Neural progenitor cell (in vitro differentiated cells): ENCODE measurements at regions not wholly inside any gene's neighbourhood (a gene's known extent, or its start where the extent isn't known, plus 50 kb on each side); places are given as distances from the start of the nearest gene placed in this dataset.
A peak's percentile ranks its signal among the peaks of the same experiment; 100 is the strongest.
"Not testable (repeated sequence)": the region's sequence is repeated elsewhere in the genome, so short reads cannot be mapped to it uniquely, and the experiment has no call there.

Source experiments
- DNase-seq: peaks from one replicate; pipeline ENCODE4 v3.0.0-alpha.2; 2016; ENCODE audit warnings: low spot score
- H2AFZ ChIP-seq: fragments of 200-600 bp; sonication (generic); replicated peaks from 2 replicates; pipeline ENCODE4 v1.6.1; 2016; ENCODE audit warnings: antibody characterized with exemption
- H3F3A ChIP-seq: fragments of 200-600 bp; sonication (generic); 2 replicates; pipeline ENCODE4 v1.6.1; 2016; ENCODE audit warnings: antibody characterized with exemption, low read depth
- H3K27ac ChIP-seq: fragments of 200-600 bp; sonication (generic); 2 replicates; pipeline ENCODE4 v1.5.1; 2016; ENCODE audit warnings: mild to moderate bottlenecking
- H3K27me3 ChIP-seq: fragments of 200-600 bp; sonication (generic); 2 replicates; pipeline ENCODE4 v1.6.1; 2016; ENCODE audit warnings: mild to moderate bottlenecking, moderate library complexity
- H3K36me3 ChIP-seq: fragments of 200-600 bp; sonication (generic); 2 replicates; pipeline ENCODE4 v1.5.1; 2016
- H3K4me1 ChIP-seq: fragments of 200-600 bp; sonication (generic); 2 replicates; pipeline ENCODE4 v1.6.1; 2016; ENCODE audit warnings: mixed run types
- H3K4me2 ChIP-seq: fragments of 200-600 bp; sonication (generic); 2 replicates; pipeline ENCODE4 v1.6.1; 2016
- H3K4me3 ChIP-seq: fragments of 200-600 bp; sonication (generic); 2 replicates; pipeline ENCODE4 v1.5.1; 2016
- H3K79me2 ChIP-seq: fragments of 200-600 bp; sonication (generic); 2 replicates; pipeline ENCODE4 v1.6.1; 2016; ENCODE audit warnings: low read depth
- H3K9ac ChIP-seq: fragments of 200-600 bp; sonication (generic); 2 replicates; pipeline ENCODE4 v1.6.1; 2016
- H3K9me3 ChIP-seq: fragments of 200-600 bp; sonication (generic); 2 replicates; pipeline ENCODE4 v1.5.1; 2016; ENCODE audit warnings: low read depth
- H4K20me1 ChIP-seq: fragments of 200-600 bp; sonication (generic); 2 replicates; pipeline ENCODE4 v1.6.1; 2016; ENCODE audit warnings: low read depth
- H3K27ac Mint-ChIP-seq: 3 replicates; pipeline ENCODE4 v1.8.0; 2021; ENCODE audit warnings: mixed read lengths
- H3K27me3 Mint-ChIP-seq: 2 replicates; pipeline ENCODE4 v1.8.0; 2022; ENCODE audit warnings: low read depth, mild to moderate bottlenecking, inconsistent platforms, moderate library complexity, mixed read lengths; ENCODE audit not compliant: insufficient read depth
- H3K36me3 Mint-ChIP-seq: 3 replicates; pipeline ENCODE4 v1.8.0; 2021; ENCODE audit warnings: mixed read lengths
- H3K4me1 Mint-ChIP-seq: 3 replicates; pipeline ENCODE4 v1.8.0; 2021; ENCODE audit warnings: mixed read lengths
- H3K4me3 Mint-ChIP-seq: 3 replicates; pipeline ENCODE4 v1.8.0; 2021; ENCODE audit warnings: mild to moderate bottlenecking, moderate library complexity, mixed read lengths
- H3K9me3 Mint-ChIP-seq: 3 replicates; pipeline ENCODE4 v1.8.0; 2020; ENCODE audit warnings: mixed read lengths
- CTCF ChIP-seq: fragments of 200-600 bp; sonication (generic); IDR thresholded peaks from 2 replicates; pipeline ENCODE4 v1.5.1; 2017; ENCODE audit warnings: antibody characterized with exemption, mild to moderate bottlenecking
- EZH2 ChIP-seq: fragments of 200-600 bp; sonication (generic); IDR thresholded peaks from 2 replicates; pipeline ENCODE4 v1.6.1; 2017; ENCODE audit warnings: antibody characterized with exemption, mild to moderate bottlenecking, moderate library complexity
- EZH2phosphoT487 ChIP-seq: fragments of 200-600 bp; sonication (generic); IDR thresholded peaks from 2 replicates; pipeline ENCODE4 v1.6.1; 2017; ENCODE audit warnings: antibody characterized with exemption

DNA sequence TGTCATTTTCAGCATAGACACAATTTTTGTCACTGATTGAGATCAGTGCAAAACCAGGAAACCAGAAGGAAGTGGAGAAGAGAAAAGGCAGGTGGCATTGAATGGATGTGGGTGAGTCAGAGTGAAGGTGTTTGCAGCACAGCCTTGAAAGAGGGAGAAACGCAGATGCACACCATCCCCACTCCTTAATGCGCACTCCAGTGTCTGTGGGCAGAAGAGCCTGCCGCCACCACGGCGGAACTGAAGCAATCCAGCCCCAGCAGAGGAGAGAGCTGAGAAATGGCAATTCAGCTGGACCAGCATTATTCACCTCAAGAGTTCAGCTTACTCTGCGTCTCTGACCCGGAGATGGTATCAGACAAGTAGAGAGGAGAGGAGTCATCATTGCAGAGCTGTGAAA is 393.1 kb upstream of the FRG1 start:
- Mint-ChIP-seq H3K9me3 (peaks cover 6% of the 10 kb centered on the region), H3K36me3 (no peaks in the 10 kb centered on the region), H3K4me1 (peaks cover 4% of the 10 kb centered on the region), H3K27ac (no peak overlapping the region), H3K4me3 (no peak overlapping the region), H3K27me3 (no peaks in the 10 kb centered on the region)
- no peaks in the 10 kb centered on the region for H3K36me3 ChIP-seq
- no peak overlapping the region for H3K9ac ChIP-seq
- H3K27ac ChIP-seq, result no peak overlapping the region
- TF ChIP-seq EZH2 (no peak), CTCF (no peak), EZH2phosphoT487 (no peak)
- no peaks in the 10 kb centered on the region for H3K9me3 ChIP-seq
- no peaks in the 10 kb centered on the region for H3K79me2 ChIP-seq
- H3K4me1 ChIP-seq, result no peaks in the 10 kb centered on the region
- H3F3A ChIP-seq, result no peaks in the 10 kb centered on the region
- no peak for DNase-seq
- no peaks in the 10 kb centered on the region for H3K27me3 ChIP-seq
- no peak overlapping the region for H3K4me3 ChIP-seq
- no peaks in the 10 kb centered on the region for H4K20me1 ChIP-seq
- H2AFZ ChIP-seq, result no peak overlapping the region
- H3K4me2 ChIP-seq, result no peak overlapping the region

DNA sequence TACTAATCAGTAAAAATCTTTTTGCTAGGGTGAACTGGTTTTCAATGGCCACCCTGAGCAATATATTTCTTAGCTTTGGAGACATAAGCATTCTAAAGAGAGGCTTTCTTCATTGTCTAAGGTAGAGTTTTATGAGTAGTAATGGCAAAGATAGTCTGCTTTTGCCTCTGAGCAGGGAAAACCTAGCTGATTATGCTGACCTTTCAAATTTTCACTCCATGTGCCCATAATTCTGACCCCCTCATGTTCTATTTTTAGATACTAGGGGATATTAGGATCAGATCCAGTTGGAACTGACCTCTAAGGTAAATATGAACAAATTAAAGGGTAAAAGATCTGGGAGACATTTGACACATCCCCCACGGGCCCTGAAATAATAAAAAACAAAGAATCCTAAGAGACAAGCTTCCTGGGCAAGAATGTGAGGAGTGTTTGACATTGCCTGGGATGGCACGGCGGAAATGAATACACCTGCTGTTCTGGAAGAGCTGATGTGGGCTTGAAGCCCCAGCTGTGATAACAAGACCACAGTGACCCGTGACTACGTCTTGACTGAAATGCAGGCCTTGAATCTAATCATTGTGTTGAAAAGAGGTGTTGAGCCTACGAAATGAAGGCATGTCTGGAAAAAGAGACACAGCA is 392.1 kb upstream of the FRG1 start:
- Histone ChIP-seq H2AFZ (no peak overlapping the region), H3K79me2 (no peaks in the 10 kb centered on the region), H3K4me2 (no peak overlapping the region), H3K27me3 (no peaks in the 10 kb centered on the region), H3F3A (no peaks in the 10 kb centered on the region), H4K20me1 (no peaks in the 10 kb centered on the region), H3K9me3 (no peaks in the 10 kb centered on the region), H3K36me3 (no peaks in the 10 kb centered on the region), H3K27ac (no peak overlapping the region), H3K9ac (no peak overlapping the region), H3K4me3 (no peak overlapping the region), H3K4me1 (no peaks in the 10 kb centered on the region)
- H3K27me3 Mint-ChIP-seq, result no peaks in the 10 kb centered on the region
- no peak overlapping the region for H3K27ac Mint-ChIP-seq
- DNase-seq, result no peak
- no peak overlapping the region for H3K4me3 Mint-ChIP-seq
- peaks cover 4% of the 10 kb centered on the region for H3K4me1 Mint-ChIP-seq
- no peaks in the 10 kb centered on the region for H3K36me3 Mint-ChIP-seq
- H3K9me3 Mint-ChIP-seq, result peaks cover 8% of the 10 kb centered on the region
- TF ChIP-seq EZH2phosphoT487 (no peak), EZH2 (no peak), CTCF (no peak)

GRCh38 chr4:189551931-189552670 is 388.6 kb upstream of the FRG1 start:
- not testable (repeated sequence) for H3F3A ChIP-seq, H3K27ac Mint-ChIP-seq, H3K4me2 ChIP-seq, H3K9me3 ChIP-seq, DNase-seq, H3K27me3 Mint-ChIP-seq, H3K27ac ChIP-seq, H3K36me3 Mint-ChIP-seq, H3K36me3 ChIP-seq, H3K4me1 ChIP-seq, H3K4me1 Mint-ChIP-seq, H3K9ac ChIP-seq, H3K4me3 Mint-ChIP-seq, H2AFZ ChIP-seq, H4K20me1 ChIP-seq, H3K79me2 ChIP-seq, H3K27me3 ChIP-seq, H3K4me3 ChIP-seq
- peaks cover 13% of the 10 kb centered on the region for H3K9me3 Mint-ChIP-seq

GRCh38 chr4:189560605-189561004 is 380.1 kb upstream of the FRG1 start:
- not testable (repeated sequence) for H3K27me3 Mint-ChIP-seq, H3K9me3 ChIP-seq, H3K9ac ChIP-seq, H2AFZ ChIP-seq, H3K27me3 ChIP-seq, H3K36me3 ChIP-seq, H3K4me1 ChIP-seq, H3K79me2 ChIP-seq, H3K4me3 ChIP-seq, H3F3A ChIP-seq, H3K4me1 Mint-ChIP-seq, H3K27ac ChIP-seq, H3K36me3 Mint-ChIP-seq, H4K20me1 ChIP-seq, H3K27ac Mint-ChIP-seq, H3K4me3 Mint-ChIP-seq
- peaks cover 11% of the 10 kb centered on the region for H3K9me3 Mint-ChIP-seq
- DNase-seq, result peak; percentile 8
- H3K4me2 ChIP-seq, result peak overlapping the region; percentile 35

GRCh38 chr4:189563751-189564150 is 376.9 kb upstream of the FRG1 start:
- not testable (repeated sequence) for DNase-seq, H3K4me2 ChIP-seq, H3K9me3 Mint-ChIP-seq, H3F3A ChIP-seq, H3K4me1 Mint-ChIP-seq, H3K79me2 ChIP-seq, H3K36me3 ChIP-seq, H2AFZ ChIP-seq, H4K20me1 ChIP-seq, H3K9me3 ChIP-seq, H3K27ac Mint-ChIP-seq, H3K4me3 Mint-ChIP-seq, H3K27ac ChIP-seq, H3K27me3 Mint-ChIP-seq, H3K27me3 ChIP-seq, H3K36me3 Mint-ChIP-seq, H3K4me1 ChIP-seq, H3K4me3 ChIP-seq, H3K9ac ChIP-seq

- not testable (repeated sequence) for H3K79me2 ChIP-seq, H3K9me3 Mint-ChIP-seq, H3K27ac ChIP-seq, H3K9me3 ChIP-seq, H3K4me3 ChIP-seq, H3K9ac ChIP-seq, H3K4me3 Mint-ChIP-seq, H3K4me2 ChIP-seq, H3F3A ChIP-seq, DNase-seq, H3K36me3 ChIP-seq, H3K27ac Mint-ChIP-seq, H4K20me1 ChIP-seq, H3K27me3 ChIP-seq, H3K27me3 Mint-ChIP-seq, H2AFZ ChIP-seq, H3K36me3 Mint-ChIP-seq, H3K4me1 ChIP-seq, H3K4me1 Mint-ChIP-seq
These were observed 374.4 kb upstream of the FRG1 start for GRCh38 chr4:189566271-189566670.
